ENCODE measurements at regions not wholly inside any gene's neighbourhood (a gene's known extent, or its start where the extent isn't known, plus 50 kb on each side); places are given as distances from the start of the nearest gene placed in this dataset.

DNA sequence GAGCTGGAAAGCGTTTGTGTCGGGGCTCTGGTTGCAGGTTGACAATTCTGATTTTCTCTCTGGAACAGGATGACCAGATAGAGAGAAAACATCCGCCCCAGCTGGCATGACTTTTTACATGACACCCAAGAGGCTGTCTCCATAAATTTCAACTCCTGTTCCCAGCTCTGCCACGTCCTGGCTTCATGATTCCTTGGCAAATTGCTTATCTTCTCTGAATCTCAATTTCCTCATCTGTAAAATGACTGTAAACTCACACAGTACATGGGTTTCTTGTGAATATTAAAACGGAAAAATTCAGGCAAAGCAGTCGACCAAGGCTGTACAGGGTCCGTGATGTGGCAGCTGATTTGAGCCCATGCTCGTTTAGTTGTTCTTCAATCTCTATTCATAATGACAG is 572.7 kb downstream of the AJAP1 start:
- no peaks in the 10 kb centered on the region for H3K4me1 ChIP-seq (ENCODE audit: insufficient read depth)
- Mint-ChIP-seq H3K27ac (no peak overlapping the region), H3K9me3 (no peaks in the 10 kb centered on the region), H3K36me3 (ENCODE audit: low read depth) (no peaks in the 10 kb centered on the region), H3K4me3 (no peak overlapping the region), H3K27me3 (ENCODE audit: insufficient read depth, low read depth, poor library complexity) (peaks cover 71% of the 10 kb centered on the region), H3K4me1 (peaks cover 12% of the 10 kb centered on the region)
- H3K36me3 ChIP-seq (ENCODE audit: insufficient read depth) = peaks cover 11% of the 10 kb centered on the region
- no peaks in the 10 kb centered on the region for H3K27me3 ChIP-seq (ENCODE audit: insufficient read depth)
- H3K79me2 ChIP-seq (replicated peaks; ENCODE audit: insufficient read depth) = no peaks in the 10 kb centered on the region
- ATAC-seq (no peak), DNase-seq (ENCODE audit: low spot score) (no peak)
- no peak overlapping the region for H3K4me2 ChIP-seq
- TF ChIP-seq ZNF114 (CRISPR knock-in tag; IDR thresholded peaks at IDR 0.05) (no peak), ZNF331 (CRISPR knock-in tag; IDR thresholded peaks at IDR 0.05; ENCODE audit: low read depth) (no peak), EZH2phosphoT487 (IDR thresholded peaks at IDR 0.05; ENCODE audit: unreplicated experiment) (no peak), EZH2 (IDR thresholded peaks at IDR 0.05; ENCODE audit: low read depth, unreplicated experiment) (no peak), JUNB (IDR thresholded peaks at IDR 0.05; ENCODE audit: unreplicated experiment) (no peak), NANOG (IDR thresholded peaks at IDR 0.05; ENCODE audit: borderline replicate concordance) (no peak), POLR2AphosphoS5 (IDR thresholded peaks at IDR 0.05; ENCODE audit: low read depth) (no peak), CREB1 (CRISPR knock-in tag; IDR thresholded peaks at IDR 0.05; ENCODE audit: low read depth) (no peak), STAT1 (IDR thresholded peaks at IDR 0.05; ENCODE audit: unreplicated experiment) (no peak)
- TF ChIP-seq, protein P1, sequence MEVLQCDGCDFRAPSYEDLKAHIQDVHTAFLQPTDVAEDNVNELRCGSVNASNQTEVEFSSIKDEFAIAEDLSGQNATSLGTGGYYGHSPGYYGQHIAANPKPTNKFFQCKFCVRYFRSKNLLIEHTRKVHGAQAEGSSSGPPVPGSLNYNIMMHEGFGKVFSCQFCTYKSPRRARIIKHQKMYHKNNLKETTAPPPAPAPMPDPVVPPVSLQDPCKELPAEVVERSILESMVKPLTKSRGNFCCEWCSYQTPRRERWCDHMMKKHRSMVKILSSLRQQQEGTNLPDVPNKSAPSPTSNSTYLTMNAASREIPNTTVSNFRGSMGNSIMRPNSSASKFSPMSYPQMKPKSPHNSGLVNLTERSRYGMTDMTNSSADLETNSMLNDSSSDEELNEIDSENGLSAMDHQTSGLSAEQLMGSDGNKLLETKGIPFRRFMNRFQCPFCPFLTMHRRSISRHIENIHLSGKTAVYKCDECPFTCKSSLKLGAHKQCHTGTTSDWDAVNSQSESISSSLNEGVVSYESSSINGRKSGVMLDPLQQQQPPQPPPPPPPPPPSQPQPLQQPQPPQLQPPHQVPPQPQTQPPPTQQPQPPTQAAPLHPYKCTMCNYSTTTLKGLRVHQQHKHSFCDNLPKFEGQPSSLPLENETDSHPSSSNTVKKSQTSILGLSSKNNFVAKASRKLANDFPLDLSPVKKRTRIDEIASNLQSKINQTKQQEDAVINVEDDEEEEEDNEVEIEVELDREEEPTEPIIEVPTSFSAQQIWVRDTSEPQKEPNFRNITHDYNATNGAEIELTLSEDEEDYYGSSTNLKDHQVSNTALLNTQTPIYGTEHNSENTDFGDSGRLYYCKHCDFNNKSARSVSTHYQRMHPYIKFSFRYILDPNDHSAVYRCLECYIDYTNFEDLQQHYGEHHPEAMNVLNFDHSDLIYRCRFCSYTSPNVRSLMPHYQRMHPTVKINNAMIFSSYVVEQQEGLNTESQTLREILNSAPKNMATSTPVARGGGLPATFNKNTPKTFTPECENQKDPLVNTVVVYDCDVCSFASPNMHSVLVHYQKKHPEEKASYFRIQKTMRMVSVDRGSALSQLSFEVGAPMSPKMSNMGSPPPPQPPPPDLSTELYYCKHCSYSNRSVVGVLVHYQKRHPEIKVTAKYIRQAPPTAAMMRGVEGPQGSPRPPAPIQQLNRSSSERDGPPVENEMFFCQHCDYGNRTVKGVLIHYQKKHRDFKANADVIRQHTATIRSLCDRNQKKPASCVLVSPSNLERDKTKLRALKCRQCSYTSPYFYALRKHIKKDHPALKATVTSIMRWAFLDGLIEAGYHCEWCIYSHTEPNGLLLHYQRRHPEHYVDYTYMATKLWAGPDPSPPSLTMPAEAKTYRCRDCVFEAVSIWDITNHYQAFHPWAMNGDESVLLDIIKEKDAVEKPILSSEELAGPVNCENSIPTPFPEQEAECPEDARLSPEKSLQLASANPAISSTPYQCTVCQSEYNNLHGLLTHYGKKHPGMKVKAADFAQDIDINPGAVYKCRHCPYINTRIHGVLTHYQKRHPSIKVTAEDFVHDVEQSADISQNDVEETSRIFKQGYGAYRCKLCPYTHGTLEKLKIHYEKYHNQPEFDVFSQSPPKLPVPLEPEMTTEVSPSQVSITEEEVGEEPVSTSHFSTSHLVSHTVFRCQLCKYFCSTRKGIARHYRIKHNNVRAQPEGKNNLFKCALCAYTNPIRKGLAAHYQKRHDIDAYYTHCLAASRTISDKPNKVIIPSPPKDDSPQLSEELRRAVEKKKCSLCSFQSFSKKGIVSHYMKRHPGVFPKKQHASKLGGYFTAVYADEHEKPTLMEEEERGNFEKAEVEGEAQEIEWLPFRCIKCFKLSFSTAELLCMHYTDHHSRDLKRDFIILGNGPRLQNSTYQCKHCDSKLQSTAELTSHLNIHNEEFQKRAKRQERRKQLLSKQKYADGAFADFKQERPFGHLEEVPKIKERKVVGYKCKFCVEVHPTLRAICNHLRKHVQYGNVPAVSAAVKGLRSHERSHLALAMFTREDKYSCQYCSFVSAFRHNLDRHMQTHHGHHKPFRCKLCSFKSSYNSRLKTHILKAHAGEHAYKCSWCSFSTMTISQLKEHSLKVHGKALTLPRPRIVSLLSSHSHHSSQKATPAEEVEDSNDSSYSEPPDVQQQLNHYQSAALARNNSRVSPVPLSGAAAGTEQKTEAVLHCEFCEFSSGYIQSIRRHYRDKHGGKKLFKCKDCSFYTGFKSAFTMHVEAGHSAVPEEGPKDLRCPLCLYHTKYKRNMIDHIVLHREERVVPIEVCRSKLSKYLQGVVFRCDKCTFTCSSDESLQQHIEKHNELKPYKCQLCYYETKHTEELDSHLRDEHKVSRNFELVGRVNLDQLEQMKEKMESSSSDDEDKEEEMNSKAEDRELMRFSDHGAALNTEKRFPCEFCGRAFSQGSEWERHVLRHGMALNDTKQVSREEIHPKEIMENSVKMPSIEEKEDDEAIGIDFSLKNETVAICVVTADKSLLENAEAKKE (CRISPR knock-in tag; IDR thresholded peaks at IDR 0.05) = no peak
- TF ChIP-seq, protein P2, sequence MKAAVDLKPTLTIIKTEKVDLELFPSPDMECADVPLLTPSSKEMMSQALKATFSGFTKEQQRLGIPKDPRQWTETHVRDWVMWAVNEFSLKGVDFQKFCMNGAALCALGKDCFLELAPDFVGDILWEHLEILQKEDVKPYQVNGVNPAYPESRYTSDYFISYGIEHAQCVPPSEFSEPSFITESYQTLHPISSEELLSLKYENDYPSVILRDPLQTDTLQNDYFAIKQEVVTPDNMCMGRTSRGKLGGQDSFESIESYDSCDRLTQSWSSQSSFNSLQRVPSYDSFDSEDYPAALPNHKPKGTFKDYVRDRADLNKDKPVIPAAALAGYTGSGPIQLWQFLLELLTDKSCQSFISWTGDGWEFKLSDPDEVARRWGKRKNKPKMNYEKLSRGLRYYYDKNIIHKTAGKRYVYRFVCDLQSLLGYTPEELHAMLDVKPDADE (IDR thresholded peaks at IDR 0.05) = no peak
- TF ChIP-seq, protein P3, sequence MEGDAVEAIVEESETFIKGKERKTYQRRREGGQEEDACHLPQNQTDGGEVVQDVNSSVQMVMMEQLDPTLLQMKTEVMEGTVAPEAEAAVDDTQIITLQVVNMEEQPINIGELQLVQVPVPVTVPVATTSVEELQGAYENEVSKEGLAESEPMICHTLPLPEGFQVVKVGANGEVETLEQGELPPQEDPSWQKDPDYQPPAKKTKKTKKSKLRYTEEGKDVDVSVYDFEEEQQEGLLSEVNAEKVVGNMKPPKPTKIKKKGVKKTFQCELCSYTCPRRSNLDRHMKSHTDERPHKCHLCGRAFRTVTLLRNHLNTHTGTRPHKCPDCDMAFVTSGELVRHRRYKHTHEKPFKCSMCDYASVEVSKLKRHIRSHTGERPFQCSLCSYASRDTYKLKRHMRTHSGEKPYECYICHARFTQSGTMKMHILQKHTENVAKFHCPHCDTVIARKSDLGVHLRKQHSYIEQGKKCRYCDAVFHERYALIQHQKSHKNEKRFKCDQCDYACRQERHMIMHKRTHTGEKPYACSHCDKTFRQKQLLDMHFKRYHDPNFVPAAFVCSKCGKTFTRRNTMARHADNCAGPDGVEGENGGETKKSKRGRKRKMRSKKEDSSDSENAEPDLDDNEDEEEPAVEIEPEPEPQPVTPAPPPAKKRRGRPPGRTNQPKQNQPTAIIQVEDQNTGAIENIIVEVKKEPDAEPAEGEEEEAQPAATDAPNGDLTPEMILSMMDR (conservative IDR thresholded peaks at IDR 0.05; ENCODE audit: low read depth in 2 of 2) = no peak
- TF ChIP-seq, protein P4, sequence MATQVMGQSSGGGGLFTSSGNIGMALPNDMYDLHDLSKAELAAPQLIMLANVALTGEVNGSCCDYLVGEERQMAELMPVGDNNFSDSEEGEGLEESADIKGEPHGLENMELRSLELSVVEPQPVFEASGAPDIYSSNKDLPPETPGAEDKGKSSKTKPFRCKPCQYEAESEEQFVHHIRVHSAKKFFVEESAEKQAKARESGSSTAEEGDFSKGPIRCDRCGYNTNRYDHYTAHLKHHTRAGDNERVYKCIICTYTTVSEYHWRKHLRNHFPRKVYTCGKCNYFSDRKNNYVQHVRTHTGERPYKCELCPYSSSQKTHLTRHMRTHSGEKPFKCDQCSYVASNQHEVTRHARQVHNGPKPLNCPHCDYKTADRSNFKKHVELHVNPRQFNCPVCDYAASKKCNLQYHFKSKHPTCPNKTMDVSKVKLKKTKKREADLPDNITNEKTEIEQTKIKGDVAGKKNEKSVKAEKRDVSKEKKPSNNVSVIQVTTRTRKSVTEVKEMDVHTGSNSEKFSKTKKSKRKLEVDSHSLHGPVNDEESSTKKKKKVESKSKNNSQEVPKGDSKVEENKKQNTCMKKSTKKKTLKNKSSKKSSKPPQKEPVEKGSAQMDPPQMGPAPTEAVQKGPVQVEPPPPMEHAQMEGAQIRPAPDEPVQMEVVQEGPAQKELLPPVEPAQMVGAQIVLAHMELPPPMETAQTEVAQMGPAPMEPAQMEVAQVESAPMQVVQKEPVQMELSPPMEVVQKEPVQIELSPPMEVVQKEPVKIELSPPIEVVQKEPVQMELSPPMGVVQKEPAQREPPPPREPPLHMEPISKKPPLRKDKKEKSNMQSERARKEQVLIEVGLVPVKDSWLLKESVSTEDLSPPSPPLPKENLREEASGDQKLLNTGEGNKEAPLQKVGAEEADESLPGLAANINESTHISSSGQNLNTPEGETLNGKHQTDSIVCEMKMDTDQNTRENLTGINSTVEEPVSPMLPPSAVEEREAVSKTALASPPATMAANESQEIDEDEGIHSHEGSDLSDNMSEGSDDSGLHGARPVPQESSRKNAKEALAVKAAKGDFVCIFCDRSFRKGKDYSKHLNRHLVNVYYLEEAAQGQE (IDR thresholded peaks at IDR 0.05; ENCODE audit: unreplicated experiment) = no peak
- H3K27ac ChIP-seq (ENCODE audit: low read depth) = no peak overlapping the region
- no peak overlapping the region for H3K4me3 ChIP-seq
- no peaks in the 10 kb centered on the region for H3K9me2 ChIP-seq (ENCODE audit: insufficient read depth)
- no peak overlapping the region for H2AFZ ChIP-seq
- H4K20me1 ChIP-seq (replicated peaks; ENCODE audit: insufficient read depth) = no peaks in the 10 kb centered on the region
- no peaks in the 10 kb centered on the region for H3F3A ChIP-seq (replicated peaks; ENCODE audit: low read depth)
